Stimulated activated CD4-positive, alpha-beta T cell treated with anti-CD3 and anti-CD28 coated beads, Interleukin-1b, Interleukin-23, amount 100 ng/mL, for 24 hours (primary cell): ENCODE measurements at regions not wholly inside any gene's neighbourhood (a gene's known extent, or its start where the extent isn't known, plus 50 kb on each side); places are given as distances from the start of the nearest gene placed in this dataset.

ENCODE experiments used
- DNase-seq, 4 experiments: peaks; one replicate each; pipeline ENCODE4 v3.0.0-alpha.2; 2020; ENCODE audit warnings: low read depth in 4 of 4, low spot score in 1 of 4

- DNase-seq, result no peak
Observed at GRCh38 chr14:85728476-85729065, 198.6 kb downstream of the FLRT2 start.

- no peak for DNase-seq
Observed at GRCh38 chr14:85714069-85714468, 184.1 kb downstream of the FLRT2 start.

- DNase-seq, result no peak
Observed at GRCh38 chr14:85711620-85712019, 181.7 kb downstream of the FLRT2 start.
